Bronchial epithelial cell (primary cell): ENCODE measurements at regions not wholly inside any gene's neighbourhood (a gene's known extent, or its start where the extent isn't known, plus 50 kb on each side); places are given as distances from the start of the nearest gene placed in this dataset.

Source experiments
- DNase-seq: peaks from one replicate; pipeline ENCODE4 v3.0.0-alpha.2; 2010; ENCODE audit warnings: low read depth
- FAIRE-seq: peaks from 2 replicates; lab custom pipeline; 2011; peaks lifted over from hg19 to GRCh38; lab: Jason Lieb, UNC
- H3K27me3 ChIP-seq: 2 replicates; pipeline ENCODE4 v1.5.1; 2011; ENCODE audit warnings: low read length; ENCODE audit not compliant: control insufficient read depth, insufficient read depth
- H3K36me3 ChIP-seq: 2 replicates; pipeline ENCODE4 v1.5.1; 2011; ENCODE audit warnings: low read length; ENCODE audit not compliant: control insufficient read depth, insufficient read depth
- H3K4me3 ChIP-seq: 2 replicates; pipeline ENCODE4 v1.5.1; 2011; ENCODE audit warnings: mild to moderate bottlenecking, low read depth, low read length, control low read depth
- TF ChIP-seq, protein P1 (sequence below): IDR thresholded peaks from 2 replicates; pipeline ENCODE4 v1.5.1; 2011; ENCODE audit warnings: mild to moderate bottlenecking, moderate library complexity, low read length, control low read depth, inconsistent platforms; ENCODE audit not compliant: insufficient read depth, severe bottlenecking

DNA sequence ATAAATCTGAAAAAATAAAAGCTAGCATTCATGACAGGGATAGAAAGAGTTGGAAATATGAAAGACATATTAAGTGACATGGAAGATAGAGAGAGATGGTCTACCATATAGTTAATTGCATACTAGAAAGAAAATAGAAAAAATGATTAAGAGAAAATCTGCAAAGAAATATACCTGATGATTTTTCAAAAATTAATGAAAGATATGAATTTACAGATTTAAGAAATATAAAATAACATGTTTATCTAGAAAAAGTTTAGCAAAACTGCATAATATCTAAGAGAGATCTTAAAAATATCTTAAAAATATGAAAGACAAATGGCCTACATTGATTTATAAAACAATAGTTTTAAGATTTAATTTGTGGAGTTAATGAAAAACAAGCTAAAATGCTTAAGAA, 219.1 kb upstream of the RPS23 start:
- TF ChIP-seq, protein P1, sequence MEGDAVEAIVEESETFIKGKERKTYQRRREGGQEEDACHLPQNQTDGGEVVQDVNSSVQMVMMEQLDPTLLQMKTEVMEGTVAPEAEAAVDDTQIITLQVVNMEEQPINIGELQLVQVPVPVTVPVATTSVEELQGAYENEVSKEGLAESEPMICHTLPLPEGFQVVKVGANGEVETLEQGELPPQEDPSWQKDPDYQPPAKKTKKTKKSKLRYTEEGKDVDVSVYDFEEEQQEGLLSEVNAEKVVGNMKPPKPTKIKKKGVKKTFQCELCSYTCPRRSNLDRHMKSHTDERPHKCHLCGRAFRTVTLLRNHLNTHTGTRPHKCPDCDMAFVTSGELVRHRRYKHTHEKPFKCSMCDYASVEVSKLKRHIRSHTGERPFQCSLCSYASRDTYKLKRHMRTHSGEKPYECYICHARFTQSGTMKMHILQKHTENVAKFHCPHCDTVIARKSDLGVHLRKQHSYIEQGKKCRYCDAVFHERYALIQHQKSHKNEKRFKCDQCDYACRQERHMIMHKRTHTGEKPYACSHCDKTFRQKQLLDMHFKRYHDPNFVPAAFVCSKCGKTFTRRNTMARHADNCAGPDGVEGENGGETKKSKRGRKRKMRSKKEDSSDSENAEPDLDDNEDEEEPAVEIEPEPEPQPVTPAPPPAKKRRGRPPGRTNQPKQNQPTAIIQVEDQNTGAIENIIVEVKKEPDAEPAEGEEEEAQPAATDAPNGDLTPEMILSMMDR, result no peak
- Histone ChIP-seq H3K4me3 (no peak overlapping the region), H3K36me3 (no peaks in the 10 kb centered on the region), H3K27me3 (no peaks in the 10 kb centered on the region)
- DNase-seq (no peak), FAIRE-seq (no peak)

DNA sequence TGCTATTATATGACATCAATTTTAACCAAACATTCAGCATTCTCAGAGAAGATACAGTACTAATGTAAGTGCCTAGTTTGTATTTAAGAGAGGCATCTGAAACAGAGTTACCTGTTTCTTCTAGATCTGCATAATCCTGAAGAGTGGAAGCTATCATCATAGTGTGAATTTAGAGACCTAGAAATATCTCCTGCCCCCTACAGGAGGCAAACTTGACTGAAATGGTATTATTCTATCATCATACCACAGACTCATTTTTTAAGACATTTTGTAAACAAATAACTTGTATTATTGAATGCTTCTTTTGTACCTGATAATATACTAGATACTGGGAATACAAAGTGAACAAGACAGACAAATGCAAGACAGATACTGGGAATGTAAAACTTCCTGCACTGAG, 216.8 kb upstream of the RPS23 start:
- DNase-seq, result peak; percentile 39
- H3K4me3 ChIP-seq, result no peak overlapping the region
- TF ChIP-seq, protein P1, result peak; percentile 20
- no peak for FAIRE-seq
- H3K27me3 ChIP-seq, result no peaks in the 10 kb centered on the region
- H3K36me3 ChIP-seq, result no peaks in the 10 kb centered on the region

DNA sequence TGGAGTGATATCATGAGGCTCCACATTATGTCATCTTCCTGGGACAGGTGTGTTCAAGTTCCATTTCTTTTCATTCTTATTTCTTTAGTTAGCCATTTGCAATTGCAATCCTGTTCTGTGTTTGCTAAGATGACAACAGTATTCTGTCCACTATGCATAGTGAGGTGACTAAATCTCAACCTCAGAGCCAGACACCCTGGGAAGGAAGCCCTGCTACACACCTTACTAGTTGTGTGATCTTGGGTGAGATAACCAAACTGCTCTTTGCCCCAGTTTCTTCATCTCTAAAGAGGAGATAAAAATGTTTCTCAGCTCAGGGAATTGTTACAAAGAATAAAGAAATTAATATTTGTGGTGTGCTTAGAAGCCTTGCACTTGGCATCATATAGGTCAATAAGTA, 215.1 kb upstream of the RPS23 start:
- no peak for DNase-seq

DNA sequence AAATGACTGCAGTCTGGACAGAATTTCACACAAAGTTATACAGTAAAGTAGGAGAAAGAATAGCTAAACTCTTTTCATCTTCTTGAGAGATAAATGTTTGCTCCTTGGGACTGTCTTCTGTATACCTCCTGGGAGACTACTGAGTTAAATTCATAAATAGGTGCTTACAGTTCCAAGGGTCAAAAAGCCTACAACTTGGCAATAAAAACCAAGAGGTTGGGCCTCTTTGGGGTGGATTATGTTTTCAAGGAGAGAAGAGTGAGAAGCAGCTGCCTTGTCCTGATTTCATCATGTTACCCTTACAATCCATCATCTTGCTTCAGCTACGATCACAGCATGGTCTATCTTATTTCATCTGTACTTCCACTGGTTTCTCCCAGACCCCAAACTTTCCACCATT, 213.2 kb upstream of the RPS23 start:
- TF ChIP-seq, protein P1, result no peak
- H3K36me3 ChIP-seq, result no peaks in the 10 kb centered on the region
- no peaks in the 10 kb centered on the region for H3K27me3 ChIP-seq
- H3K4me3 ChIP-seq, result no peak overlapping the region
- no peak for DNase-seq
- no peak for FAIRE-seq

More for the DNA sequence above, 215.1 kb upstream of the RPS23 start:
- no peaks in the 10 kb centered on the region for H3K27me3 ChIP-seq
- no peaks in the 10 kb centered on the region for H3K36me3 ChIP-seq
- H3K4me3 ChIP-seq, result no peak overlapping the region
- TF ChIP-seq, protein P1, result no peak
- no peak for FAIRE-seq

DNA sequence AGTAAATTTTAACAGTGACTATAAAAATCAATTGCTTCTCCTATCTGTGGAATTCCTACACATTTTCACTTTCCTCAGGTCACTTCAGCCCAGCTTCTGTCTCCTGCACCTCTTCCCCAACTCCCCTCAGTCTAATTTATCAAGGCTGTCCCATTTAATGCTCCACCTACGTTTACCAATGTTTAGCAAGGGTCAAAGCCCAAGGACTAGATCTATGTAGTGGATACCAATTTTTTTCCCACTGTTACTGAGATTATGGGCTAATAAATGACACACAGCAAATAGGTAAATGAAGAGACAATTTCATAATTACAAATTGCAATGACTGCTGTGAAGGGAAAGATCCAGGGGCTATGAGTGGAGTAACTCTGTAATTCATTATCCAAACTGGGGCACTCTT, 211.5 kb upstream of the RPS23 start:
- H3K27me3 ChIP-seq, result no peaks in the 10 kb centered on the region
- H3K4me3 ChIP-seq, result no peak overlapping the region
- TF ChIP-seq, protein P1, result no peak
- DNase-seq (no peak), FAIRE-seq (no peak)
- H3K36me3 ChIP-seq, result no peaks in the 10 kb centered on the region

GRCh38 chr5:82487131-82487530, 209.0 kb upstream of the RPS23 start:
- TF ChIP-seq, protein P1, result no peak
- no peak for FAIRE-seq
- no peak for DNase-seq
- no peaks in the 10 kb centered on the region for H3K36me3 ChIP-seq
- H3K4me3 ChIP-seq, result no peak overlapping the region
- H3K27me3 ChIP-seq, result no peaks in the 10 kb centered on the region
